Lower leg skin (tissue), 3 donors: ENCODE measurements at regions not wholly inside any gene's neighbourhood (a gene's known extent, or its start where the extent isn't known, plus 50 kb on each side); places are given as distances from the start of the nearest gene placed in this dataset.

Experiments
- POLR2A ChIP-seq, 2 donors: fragments of 450-650 bp; IDR thresholded peaks; one replicate each; pipeline ENCODE4 v1.6.1; 2016 to 2017; ENCODE audit warnings: antibody characterized with exemption in 2 of 2, mild to moderate bottlenecking in 1 of 2, moderate library complexity in 1 of 2
- TF ChIP-seq, protein P1 (sequence below), 3 donors: fragments of 450-650 bp; IDR thresholded peaks; one replicate each; pipeline ENCODE4 v1.5.1; 2016; ENCODE audit warnings: antibody characterized with exemption in 3 of 3, mild to moderate bottlenecking in 3 of 3, moderate library complexity in 2 of 3

- TF ChIP-seq, protein P1, sequence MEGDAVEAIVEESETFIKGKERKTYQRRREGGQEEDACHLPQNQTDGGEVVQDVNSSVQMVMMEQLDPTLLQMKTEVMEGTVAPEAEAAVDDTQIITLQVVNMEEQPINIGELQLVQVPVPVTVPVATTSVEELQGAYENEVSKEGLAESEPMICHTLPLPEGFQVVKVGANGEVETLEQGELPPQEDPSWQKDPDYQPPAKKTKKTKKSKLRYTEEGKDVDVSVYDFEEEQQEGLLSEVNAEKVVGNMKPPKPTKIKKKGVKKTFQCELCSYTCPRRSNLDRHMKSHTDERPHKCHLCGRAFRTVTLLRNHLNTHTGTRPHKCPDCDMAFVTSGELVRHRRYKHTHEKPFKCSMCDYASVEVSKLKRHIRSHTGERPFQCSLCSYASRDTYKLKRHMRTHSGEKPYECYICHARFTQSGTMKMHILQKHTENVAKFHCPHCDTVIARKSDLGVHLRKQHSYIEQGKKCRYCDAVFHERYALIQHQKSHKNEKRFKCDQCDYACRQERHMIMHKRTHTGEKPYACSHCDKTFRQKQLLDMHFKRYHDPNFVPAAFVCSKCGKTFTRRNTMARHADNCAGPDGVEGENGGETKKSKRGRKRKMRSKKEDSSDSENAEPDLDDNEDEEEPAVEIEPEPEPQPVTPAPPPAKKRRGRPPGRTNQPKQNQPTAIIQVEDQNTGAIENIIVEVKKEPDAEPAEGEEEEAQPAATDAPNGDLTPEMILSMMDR (IDR thresholded peaks at IDR 0.05) = no peak
- no peak for TF ChIP-seq POLR2A (IDR thresholded peaks at IDR 0.05)
Measured at GRCh38 chr9:1913631-1914330, 101.4 kb upstream of the SMARCA2 start.
